Prostate gland (tissue), 2 donors: ENCODE measurements at regions not wholly inside any gene's neighbourhood (a gene's known extent, or its start where the extent isn't known, plus 50 kb on each side); places are given as distances from the start of the nearest gene placed in this dataset.

Experiments used
- CTCF ChIP-seq, 4 experiments: fragments of 200-600 bp in 2 of 4; fragments of 450-650 bp in 2 of 4; sonication (generic) in 2 of 4; IDR thresholded peaks; 1 replicate in 3 of 4; 2 replicates in 1 of 4; pipeline ENCODE4 v1.5.1; 2016 to 2019; ENCODE audit warnings: antibody characterized with exemption in 4 of 4, mild to moderate bottlenecking in 2 of 4, moderate library complexity in 2 of 4
- POLR2AphosphoS5 ChIP-seq: sonication (generic); formaldehyde crosslinking; IDR thresholded peaks from one replicate; pipeline ENCODE4 v1.6.1; 2017; ENCODE audit warnings: antibody characterized with exemption

- TF ChIP-seq CTCF (IDR thresholded peaks at IDR 0.05), result no peak
- no peak for TF ChIP-seq POLR2AphosphoS5
These were observed 965.5 kb upstream of the IGFBP7 start for GRCh38 chr4:58075724-58076123.
